WTC11 (cell line): ENCODE measurements at regions not wholly inside any gene's neighbourhood (a gene's known extent, or its start where the extent isn't known, plus 50 kb on each side); places are given as distances from the start of the nearest gene placed in this dataset.

ENCODE experiments used
- ATAC-seq: fragments of 200-7000 bp; cut with Tn5 transposase; 2 replicates; pipeline ENCODE4 v1.10.0; 2021; ENCODE audit warnings: mild to moderate bottlenecking, moderate library complexity
- CTCF ChIA-PET: fragments of 300-600 bp; sonication (Branson Sonifier 250); formaldehyde crosslinking; loops from one replicate; lab custom pipeline; 2021; ENCODE audit warnings: antibody characterized with exemption; lab: Charles Lee
- POLR2A ChIA-PET: fragments of 350-600 bp; sonication (Branson Sonifier 250); formaldehyde crosslinking; loops from one replicate; lab custom pipeline; 2021; ENCODE audit warnings: antibody characterized with exemption; lab: Charles Lee
- DNase-seq: peaks from one replicate; pipeline ENCODE4 v3.0.0; 2021; ENCODE audit warnings: low spot score
- H3K27ac Mint-ChIP-seq: 2 replicates; pipeline ENCODE4 v1.8.0; 2021; ENCODE audit warnings: mixed read lengths
- H3K27me3 Mint-ChIP-seq: 2 replicates; pipeline ENCODE4 v1.8.0; 2021; ENCODE audit warnings: low read depth, mild to moderate bottlenecking, moderate library complexity, mixed read lengths
- H3K36me3 Mint-ChIP-seq: 2 replicates; pipeline ENCODE4 v1.8.0; 2021; ENCODE audit warnings: mixed read lengths
- H3K4me1 Mint-ChIP-seq: 2 replicates; pipeline ENCODE4 v1.8.0; 2022; ENCODE audit warnings: mixed read lengths
- H3K4me3 Mint-ChIP-seq: 2 replicates; pipeline ENCODE4 v1.8.0; 2021; ENCODE audit warnings: mild to moderate bottlenecking, moderate library complexity, mixed read lengths
- H3K9me3 Mint-ChIP-seq: 2 replicates; pipeline ENCODE4 v1.8.0; 2021; ENCODE audit warnings: mixed read lengths
- CREB1 ChIP-seq: sonication (generic); formaldehyde crosslinking; IDR thresholded peaks from 2 replicates; pipeline ENCODE4 v1.8.0; 2023; ENCODE audit warnings: mild to moderate bottlenecking, missing genetic modification reagents
- EMX1 ChIP-seq: fragments of 250-450 bp; sonication (Bioruptor Pico); IDR thresholded peaks from 2 replicates; pipeline ENCODE4 v1.8.0; 2021; ENCODE audit warnings: mild to moderate bottlenecking
- FOXJ3 ChIP-seq: sonication (generic); formaldehyde crosslinking; IDR thresholded peaks from 2 replicates; pipeline ENCODE4 v1.9.0; 2021; ENCODE audit warnings: missing genetic modification reagents, mild to moderate bottlenecking, borderline replicate concordance
- NFYB ChIP-seq: sonication (generic); formaldehyde crosslinking; conservative IDR thresholded peaks from 2 replicates; pipeline ENCODE4 v1.8.0; 2022; ENCODE audit warnings: low read depth, missing genetic modification reagents
- NR1H2 ChIP-seq: sonication (generic); formaldehyde crosslinking; IDR thresholded peaks from 2 replicates; pipeline ENCODE4 v1.9.0; 2021; ENCODE audit warnings: mild to moderate bottlenecking, moderate library complexity, missing genetic modification reagents
- PRRX2 ChIP-seq: fragments of 250-450 bp; sonication (Bioruptor Pico); IDR thresholded peaks from 2 replicates; pipeline ENCODE4 v1.8.0; 2021; ENCODE audit warnings: mild to moderate bottlenecking
- RELA ChIP-seq: sonication (generic); formaldehyde crosslinking; IDR thresholded peaks from 2 replicates; pipeline ENCODE4 v1.8.1; 2022; ENCODE audit warnings: missing genetic modification reagents, mild to moderate bottlenecking, borderline replicate concordance
- RORB ChIP-seq: fragments of 250-450 bp; sonication (Bioruptor Pico); IDR thresholded peaks from 2 replicates; pipeline ENCODE4 v1.9.0; 2021; ENCODE audit warnings: mild to moderate bottlenecking
- SOX15 ChIP-seq: fragments of 250-450 bp; sonication (Bioruptor Pico); IDR thresholded peaks from 2 replicates; pipeline ENCODE4 v1.9.0; 2021; ENCODE audit warnings: mild to moderate bottlenecking
- TP53 ChIP-seq: sonication (generic); formaldehyde crosslinking; IDR thresholded peaks from 2 replicates; pipeline ENCODE4 v1.8.1; 2023; ENCODE audit warnings: mild to moderate bottlenecking, missing genetic modification reagents
- ZNF138 ChIP-seq: sonication (generic); formaldehyde crosslinking; conservative IDR thresholded peaks from 2 replicates; pipeline ENCODE4 v1.8.1; 2022; ENCODE audit warnings: mild to moderate bottlenecking, moderate library complexity, missing genetic modification reagents
- ZNF232 ChIP-seq: sonication (generic); formaldehyde crosslinking; IDR thresholded peaks from 2 replicates; pipeline ENCODE4 v1.8.0; 2022; ENCODE audit warnings: mild to moderate bottlenecking, missing genetic modification reagents
- TF ChIP-seq, protein P1 (sequence below): sonication (generic); formaldehyde crosslinking; IDR thresholded peaks from 2 replicates; pipeline ENCODE4 v1.8.1; 2022; ENCODE audit warnings: mild to moderate bottlenecking, missing genetic modification reagents, moderate library complexity, borderline replicate concordance
- TF ChIP-seq, protein P2 (sequence below): fragments of 250-450 bp; sonication (Bioruptor Pico); IDR thresholded peaks from 2 replicates; pipeline ENCODE4 v1.8.0; 2021; ENCODE audit warnings: mild to moderate bottlenecking
- TF ChIP-seq, protein P3 (sequence below): sonication (generic); formaldehyde crosslinking; IDR thresholded peaks from 2 replicates; pipeline ENCODE4 v1.8.0; 2022; ENCODE audit warnings: mild to moderate bottlenecking, missing genetic modification reagents
- TF ChIP-seq, protein P4 (sequence below): sonication (generic); formaldehyde crosslinking; IDR thresholded peaks from 2 replicates; pipeline ENCODE4 v1.8.1; 2022; ENCODE audit warnings: low read depth, mild to moderate bottlenecking, moderate library complexity, missing genetic modification reagents, borderline replicate concordance
- TF ChIP-seq, protein P5 (sequence below): sonication (generic); formaldehyde crosslinking; IDR thresholded peaks from 2 replicates; pipeline ENCODE4 v1.8.1; 2023; ENCODE audit warnings: mild to moderate bottlenecking, missing genetic modification reagents, moderate library complexity
- TF ChIP-seq, protein P6 (sequence below): sonication (generic); formaldehyde crosslinking; IDR thresholded peaks from 2 replicates; pipeline ENCODE4 v1.8.1; 2022; ENCODE audit warnings: low read depth, missing genetic modification reagents, borderline replicate concordance

DNA sequence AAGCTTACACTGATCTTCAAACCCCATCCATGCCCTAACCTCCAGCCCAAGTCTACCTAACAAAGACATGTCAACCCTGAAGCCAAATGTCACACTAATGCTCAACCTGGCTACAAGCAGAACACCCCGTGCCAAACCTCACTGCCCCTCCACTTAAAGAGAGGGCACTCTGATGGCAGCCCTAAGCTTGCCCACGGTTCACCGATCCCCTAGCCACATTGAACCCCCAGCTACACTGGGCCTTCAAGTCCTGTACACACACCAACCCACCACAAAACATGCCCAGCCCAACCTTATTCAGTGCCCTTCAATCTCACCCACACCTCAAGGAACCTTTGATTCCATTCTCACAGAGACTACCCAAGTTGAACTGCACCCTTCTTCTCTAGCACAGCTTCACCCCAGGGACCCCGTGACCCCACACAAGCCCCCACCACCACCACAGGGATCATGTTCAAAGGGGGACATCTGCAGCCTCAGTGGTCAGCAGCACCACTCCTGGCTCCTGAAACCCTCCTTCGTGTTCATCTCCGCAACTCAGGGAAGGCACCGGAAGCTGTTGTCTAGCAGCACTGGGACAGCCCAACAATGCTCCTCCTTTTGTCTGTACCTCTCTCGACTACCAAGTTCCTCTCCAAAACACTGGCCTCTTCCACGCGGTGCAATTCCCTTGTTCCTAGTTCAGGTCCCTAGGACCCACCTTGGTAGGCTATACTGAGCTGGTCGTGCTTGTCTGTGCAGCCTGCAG is 218.8 kb downstream of the CYP26B1 start:
- no peak for DNase-seq

DNA sequence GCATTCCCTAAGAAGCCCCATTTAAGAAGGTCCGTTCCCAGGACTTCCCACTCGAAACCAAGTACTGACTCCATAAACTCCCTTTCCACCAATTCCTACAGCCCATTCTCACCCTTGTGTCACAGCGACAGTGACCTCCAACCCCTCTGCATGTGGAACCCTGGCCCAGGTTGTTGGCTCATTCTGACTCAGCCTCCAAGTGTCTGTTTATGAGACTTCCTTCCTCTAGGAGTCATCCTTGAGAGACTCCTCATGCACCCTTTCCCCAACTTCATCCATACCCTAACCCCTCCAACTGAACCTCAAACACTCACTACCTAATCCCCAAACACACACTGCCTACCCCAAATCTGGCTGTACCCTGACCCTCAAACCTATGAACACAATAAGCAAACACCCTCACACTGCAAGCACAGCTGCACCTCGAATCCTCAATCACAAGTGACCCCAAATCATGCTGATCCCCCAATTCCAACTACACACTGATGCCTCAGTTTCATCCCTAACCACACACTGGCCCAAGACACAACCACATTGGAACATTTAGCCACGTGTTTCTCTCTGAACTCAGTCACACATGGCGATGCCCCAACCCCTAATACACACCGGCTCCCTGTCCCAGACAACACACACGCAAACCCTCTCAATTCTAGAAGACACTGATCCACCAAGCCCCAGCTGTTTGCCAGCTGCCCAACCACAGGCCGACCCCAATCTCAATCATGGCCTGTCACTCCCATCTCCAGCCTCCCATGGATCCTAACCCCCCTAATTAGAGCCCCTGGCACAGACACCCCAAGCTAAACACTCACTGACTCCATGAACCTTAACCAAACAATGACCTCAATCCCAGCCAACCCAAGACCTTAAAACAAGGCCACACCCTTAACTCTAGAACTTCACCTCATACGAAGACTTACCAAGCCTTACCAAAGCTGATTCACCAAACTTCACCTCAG is 219.6 kb downstream of the CYP26B1 start:
- H3K27me3 Mint-ChIP-seq: no peaks in the 10 kb centered on the region
- H3K27ac Mint-ChIP-seq: no peak overlapping the region
- DNase-seq: no peak
- H3K4me3 Mint-ChIP-seq: no peak overlapping the region
- ChIA-PET POLR2A (no interaction called here), CTCF (interaction anchor here (1.0 to 1.1 kb wide), 2 partner anchors 188 to 210 kb away, joined by 3 read pairs; no protein-coding TSS in a partner anchor)
- no peaks in the 10 kb centered on the region for H3K9me3 Mint-ChIP-seq
- no peak for ATAC-seq
- TF ChIP-seq RELA: no peak
- TF ChIP-seq RORB (CRISPR knock-in tag): no peak
- no peak for TF ChIP-seq FOXJ3
- TF ChIP-seq SOX15 (CRISPR knock-in tag): no peak
- no peak for TF ChIP-seq PRRX2 (CRISPR knock-in tag)
- no peak for TF ChIP-seq ZNF138 (CRISPR knock-in tag)
- TF ChIP-seq, protein P1, sequence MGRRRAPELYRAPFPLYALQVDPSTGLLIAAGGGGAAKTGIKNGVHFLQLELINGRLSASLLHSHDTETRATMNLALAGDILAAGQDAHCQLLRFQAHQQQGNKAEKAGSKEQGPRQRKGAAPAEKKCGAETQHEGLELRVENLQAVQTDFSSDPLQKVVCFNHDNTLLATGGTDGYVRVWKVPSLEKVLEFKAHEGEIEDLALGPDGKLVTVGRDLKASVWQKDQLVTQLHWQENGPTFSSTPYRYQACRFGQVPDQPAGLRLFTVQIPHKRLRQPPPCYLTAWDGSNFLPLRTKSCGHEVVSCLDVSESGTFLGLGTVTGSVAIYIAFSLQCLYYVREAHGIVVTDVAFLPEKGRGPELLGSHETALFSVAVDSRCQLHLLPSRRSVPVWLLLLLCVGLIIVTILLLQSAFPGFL (CRISPR knock-in tag): no peak
- TF ChIP-seq, protein P2, sequence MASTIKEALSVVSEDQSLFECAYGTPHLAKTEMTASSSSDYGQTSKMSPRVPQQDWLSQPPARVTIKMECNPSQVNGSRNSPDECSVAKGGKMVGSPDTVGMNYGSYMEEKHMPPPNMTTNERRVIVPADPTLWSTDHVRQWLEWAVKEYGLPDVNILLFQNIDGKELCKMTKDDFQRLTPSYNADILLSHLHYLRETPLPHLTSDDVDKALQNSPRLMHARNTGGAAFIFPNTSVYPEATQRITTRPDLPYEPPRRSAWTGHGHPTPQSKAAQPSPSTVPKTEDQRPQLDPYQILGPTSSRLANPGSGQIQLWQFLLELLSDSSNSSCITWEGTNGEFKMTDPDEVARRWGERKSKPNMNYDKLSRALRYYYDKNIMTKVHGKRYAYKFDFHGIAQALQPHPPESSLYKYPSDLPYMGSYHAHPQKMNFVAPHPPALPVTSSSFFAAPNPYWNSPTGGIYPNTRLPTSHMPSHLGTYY (CRISPR knock-in tag): no peak
- no peak for TF ChIP-seq NR1H2 (CRISPR knock-in tag)
- no peak for TF ChIP-seq TP53 (CRISPR knock-in tag)
- TF ChIP-seq ZNF232 (CRISPR knock-in tag): no peak
- TF ChIP-seq, protein P3, sequence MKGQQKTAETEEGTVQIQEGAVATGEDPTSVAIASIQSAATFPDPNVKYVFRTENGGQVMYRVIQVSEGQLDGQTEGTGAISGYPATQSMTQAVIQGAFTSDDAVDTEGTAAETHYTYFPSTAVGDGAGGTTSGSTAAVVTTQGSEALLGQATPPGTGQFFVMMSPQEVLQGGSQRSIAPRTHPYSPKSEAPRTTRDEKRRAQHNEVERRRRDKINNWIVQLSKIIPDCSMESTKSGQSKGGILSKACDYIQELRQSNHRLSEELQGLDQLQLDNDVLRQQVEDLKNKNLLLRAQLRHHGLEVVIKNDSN (CRISPR knock-in tag): no peak
- no peaks in the 10 kb centered on the region for H3K36me3 Mint-ChIP-seq
- H3K4me1 Mint-ChIP-seq: no peaks in the 10 kb centered on the region

More for the DNA sequence above, 218.8 kb downstream of the CYP26B1 start:
- Mint-ChIP-seq H3K4me3 (no peak overlapping the region), H3K9me3 (no peaks in the 10 kb centered on the region), H3K27ac (no peak overlapping the region), H3K36me3 (no peaks in the 10 kb centered on the region), H3K4me1 (no peaks in the 10 kb centered on the region), H3K27me3 (no peaks in the 10 kb centered on the region)
- ChIA-PET POLR2A (no interaction called here), CTCF (no interaction called here)
- no peak for ATAC-seq
- TF ChIP-seq EMX1 (CRISPR knock-in tag): no peak
- TF ChIP-seq, protein P4, sequence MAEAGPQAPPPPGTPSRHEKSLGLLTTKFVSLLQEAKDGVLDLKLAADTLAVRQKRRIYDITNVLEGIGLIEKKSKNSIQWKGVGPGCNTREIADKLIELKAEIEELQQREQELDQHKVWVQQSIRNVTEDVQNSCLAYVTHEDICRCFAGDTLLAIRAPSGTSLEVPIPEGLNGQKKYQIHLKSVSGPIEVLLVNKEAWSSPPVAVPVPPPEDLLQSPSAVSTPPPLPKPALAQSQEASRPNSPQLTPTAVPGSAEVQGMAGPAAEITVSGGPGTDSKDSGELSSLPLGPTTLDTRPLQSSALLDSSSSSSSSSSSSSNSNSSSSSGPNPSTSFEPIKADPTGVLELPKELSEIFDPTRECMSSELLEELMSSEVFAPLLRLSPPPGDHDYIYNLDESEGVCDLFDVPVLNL (CRISPR knock-in tag): no peak

DNA sequence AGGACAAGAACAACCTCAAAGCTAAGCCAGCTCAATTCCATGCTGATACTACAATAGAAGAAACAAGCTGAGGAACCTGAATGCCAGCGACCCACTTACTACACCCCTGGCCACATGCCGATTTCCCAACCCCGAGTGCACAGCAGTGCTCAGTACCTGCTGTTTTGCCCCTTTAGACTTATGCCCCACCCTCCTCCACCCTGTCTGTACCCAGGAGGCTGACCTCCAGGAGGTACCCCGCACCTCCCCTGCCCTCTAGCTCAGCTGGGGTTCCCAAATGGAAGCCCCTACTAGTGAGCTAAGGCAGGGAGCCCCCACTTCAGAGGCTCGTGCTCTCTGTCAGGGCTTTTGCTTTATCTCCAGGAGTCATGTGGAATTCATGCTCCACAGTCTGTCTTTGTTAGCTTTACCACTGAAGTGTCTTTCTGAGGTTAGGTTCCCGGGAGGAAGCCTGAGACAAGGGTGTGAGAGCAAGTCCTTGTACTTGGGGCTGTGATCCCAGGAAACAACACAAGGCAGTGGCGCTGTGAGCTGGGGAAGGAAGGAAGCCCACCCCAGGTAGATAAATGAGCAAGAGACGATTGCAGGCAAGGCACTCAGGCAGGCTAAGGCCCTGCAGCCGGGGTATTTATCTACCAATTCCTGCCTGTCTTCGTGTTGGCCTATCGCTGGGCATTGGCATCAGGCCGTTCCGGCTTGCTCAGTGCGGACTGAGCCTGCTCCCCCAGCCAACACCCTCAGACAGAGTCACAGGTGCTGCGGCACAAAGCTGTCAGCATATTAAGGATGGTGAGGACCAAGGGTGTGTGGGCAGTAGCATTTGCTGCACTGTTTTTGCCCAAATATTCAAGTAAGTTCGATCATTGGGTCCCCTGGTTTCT is 220.5 kb downstream of the CYP26B1 start:
- POLR2A ChIA-PET: no interaction called here
- no peaks in the 10 kb centered on the region for H3K4me1 Mint-ChIP-seq
- DNase-seq (no peak), ATAC-seq (no peak)
- H3K36me3 Mint-ChIP-seq: no peaks in the 10 kb centered on the region
- CTCF ChIA-PET: interaction anchor here (1.0 to 1.2 kb wide), 3 partner anchors 189 to 223 kb away, joined by 3 read pairs; no protein-coding TSS in a partner anchor
- no peaks in the 10 kb centered on the region for H3K9me3 Mint-ChIP-seq
- no peak overlapping the region for H3K4me3 Mint-ChIP-seq
- no peaks in the 10 kb centered on the region for H3K27me3 Mint-ChIP-seq
- no peak overlapping the region for H3K27ac Mint-ChIP-seq
- no peak for TF ChIP-seq CREB1
- TF ChIP-seq, protein P4 (CRISPR knock-in tag): no peak
- no peak for TF ChIP-seq NFYB
- TF ChIP-seq, protein P5, sequence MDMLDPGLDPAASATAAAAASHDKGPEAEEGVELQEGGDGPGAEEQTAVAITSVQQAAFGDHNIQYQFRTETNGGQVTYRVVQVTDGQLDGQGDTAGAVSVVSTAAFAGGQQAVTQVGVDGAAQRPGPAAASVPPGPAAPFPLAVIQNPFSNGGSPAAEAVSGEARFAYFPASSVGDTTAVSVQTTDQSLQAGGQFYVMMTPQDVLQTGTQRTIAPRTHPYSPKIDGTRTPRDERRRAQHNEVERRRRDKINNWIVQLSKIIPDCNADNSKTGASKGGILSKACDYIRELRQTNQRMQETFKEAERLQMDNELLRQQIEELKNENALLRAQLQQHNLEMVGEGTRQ (CRISPR knock-in tag): no peak
- TF ChIP-seq, protein P6, sequence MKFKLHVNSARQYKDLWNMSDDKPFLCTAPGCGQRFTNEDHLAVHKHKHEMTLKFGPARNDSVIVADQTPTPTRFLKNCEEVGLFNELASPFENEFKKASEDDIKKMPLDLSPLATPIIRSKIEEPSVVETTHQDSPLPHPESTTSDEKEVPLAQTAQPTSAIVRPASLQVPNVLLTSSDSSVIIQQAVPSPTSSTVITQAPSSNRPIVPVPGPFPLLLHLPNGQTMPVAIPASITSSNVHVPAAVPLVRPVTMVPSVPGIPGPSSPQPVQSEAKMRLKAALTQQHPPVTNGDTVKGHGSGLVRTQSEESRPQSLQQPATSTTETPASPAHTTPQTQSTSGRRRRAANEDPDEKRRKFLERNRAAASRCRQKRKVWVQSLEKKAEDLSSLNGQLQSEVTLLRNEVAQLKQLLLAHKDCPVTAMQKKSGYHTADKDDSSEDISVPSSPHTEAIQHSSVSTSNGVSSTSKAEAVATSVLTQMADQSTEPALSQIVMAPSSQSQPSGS (CRISPR knock-in tag): no peak
